IMR-90 (cell line): ENCODE measurements at regions not wholly inside any gene's neighbourhood (a gene's known extent, or its start where the extent isn't known, plus 50 kb on each side); places are given as distances from the start of the nearest gene placed in this dataset.

Experiments used
- ATAC-seq: fragments of 200-7000 bp; cut with Tn5 transposase; 2 replicates; pipeline ENCODE4 v1.9.1; 2020; ENCODE audit warnings: low read depth, mild to moderate bottlenecking, moderate library complexity
- BruUV-seq: library from RNA; stranded (reverse); fragments of 400-500 nt; replicated peaks from 2 replicates; lab custom pipeline; 2021; lab: Mats Ljungman, UMichigan
- CTCF ChIA-PET: fragments of 300-600 bp; formaldehyde crosslinking; extraction: SDS; loops from one replicate; lab custom pipeline; 2021; ENCODE audit warnings: antibody characterized with exemption; lab: Yijun Ruan, JAX
- POLR2A ChIA-PET: fragments of 300-600 bp; sonication (Branson Sonifier 250); formaldehyde crosslinking; loops from one replicate; lab custom pipeline; 2022; ENCODE audit warnings: antibody characterized with exemption; ENCODE audit not compliant: unreplicated experiment; lab: Charles Lee
- DNase-seq: peaks from one replicate; pipeline ENCODE4 v3.0.0; 2013
- H2AFZ ChIP-seq: replicated peaks from 2 replicates; pipeline ENCODE3; 2013; ENCODE audit warnings: low read length, mild to moderate bottlenecking; ENCODE audit not compliant: poor library complexity
- H2AK5ac ChIP-seq: 2 replicates; pipeline ENCODE4 v1.6.1; 2013; ENCODE audit warnings: low read depth, low read length, inconsistent platforms
- H2AK9ac ChIP-seq: replicated peaks from 2 replicates; pipeline ENCODE3; 2013; ENCODE audit warnings: mild to moderate bottlenecking, low read depth, low read length, moderate library complexity; ENCODE audit not compliant: poor library complexity
- H2BK120ac ChIP-seq: 2 replicates; pipeline ENCODE4 v1.6.1; 2013; ENCODE audit warnings: low read depth, low read length, inconsistent platforms
- H2BK15ac ChIP-seq: 3 replicates; pipeline ENCODE4 v1.6.1; 2013; ENCODE audit warnings: low read depth, low read length, inconsistent platforms
- H2BK20ac ChIP-seq: 2 replicates; pipeline ENCODE4 v1.6.1; 2013; ENCODE audit warnings: low read depth, mild to moderate bottlenecking, inconsistent platforms, low read length, moderate library complexity
- H2BK5ac ChIP-seq: 2 replicates; pipeline ENCODE4 v1.6.1; 2013; ENCODE audit warnings: mild to moderate bottlenecking, low read depth, low read length, inconsistent platforms; ENCODE audit not compliant: poor library complexity, severe bottlenecking
- H3K14ac ChIP-seq: replicated peaks from 2 replicates; pipeline ENCODE4 v1.6.1; 2013; ENCODE audit warnings: low read depth, low read length, inconsistent platforms
- H3K18ac ChIP-seq: 2 replicates; pipeline ENCODE4 v1.6.1; 2013; ENCODE audit warnings: low read depth, low read length, control low read depth
- H3K23ac ChIP-seq: 2 replicates; pipeline ENCODE4 v1.6.1; 2013; ENCODE audit warnings: low read depth, low read length, inconsistent platforms
- H3K27ac ChIP-seq: 2 replicates; pipeline ENCODE4 v1.5.1; 2013; ENCODE audit warnings: mild to moderate bottlenecking, control low read depth, low read length; ENCODE audit not compliant: insufficient read depth
- H3K27me3 ChIP-seq: 2 replicates; pipeline ENCODE4 v1.6.1; 2013; ENCODE audit warnings: low read length; ENCODE audit not compliant: control insufficient read depth, insufficient read depth
- H3K36me3 ChIP-seq: 2 replicates; pipeline ENCODE4 v1.6.1; 2013; ENCODE audit warnings: low read length, mixed read lengths; ENCODE audit not compliant: control insufficient read depth, insufficient read depth
- H3K4ac ChIP-seq: 2 replicates; pipeline ENCODE4 v1.6.1; 2013; ENCODE audit warnings: low read depth, low read length, inconsistent platforms
- H3K4me1 ChIP-seq: 2 replicates; pipeline ENCODE4 v1.6.1; 2013; ENCODE audit warnings: low read length, mixed read lengths; ENCODE audit not compliant: control insufficient read depth, insufficient read depth
- H3K4me2 ChIP-seq: 2 replicates; pipeline ENCODE4 v1.6.1; 2013; ENCODE audit warnings: low read depth, mild to moderate bottlenecking, control low read depth, low read length, moderate library complexity
- H3K4me3 ChIP-seq: 2 replicates; pipeline ENCODE4 v1.5.1; 2013; ENCODE audit warnings: low read depth, mild to moderate bottlenecking, control low read depth, low read length, moderate library complexity; ENCODE audit not compliant: insufficient read depth
- H3K56ac ChIP-seq: 2 replicates; pipeline ENCODE4 v1.6.1; 2013; ENCODE audit warnings: low read length, inconsistent platforms; ENCODE audit not compliant: insufficient read depth; ENCODE audit errors: extremely low read depth
- H3K79me1 ChIP-seq, 2 experiments: 2 replicates each; pipeline ENCODE4 v1.6.1; 2013; ENCODE audit warnings: low read length in 2 of 2, inconsistent platforms in 1 of 2, low read depth in 1 of 2
- H3K9ac ChIP-seq: 2 replicates; pipeline ENCODE4 v1.6.1; 2013; ENCODE audit warnings: low read depth, low read length, control low read depth
- H3K9me1 ChIP-seq: 2 replicates; pipeline ENCODE4 v1.6.1; 2013; ENCODE audit warnings: low read length, inconsistent platforms; ENCODE audit not compliant: insufficient read depth
- H3K9me3 ChIP-seq: 2 replicates; pipeline ENCODE4 v1.6.1; 2013; ENCODE audit warnings: low read length; ENCODE audit not compliant: control insufficient read depth, insufficient read depth
- H4K20me1 ChIP-seq: 2 replicates; pipeline ENCODE4 v1.6.1; 2013; ENCODE audit warnings: low read length, inconsistent platforms; ENCODE audit not compliant: insufficient read depth
- H4K5ac ChIP-seq: 2 replicates; pipeline ENCODE4 v1.6.1; 2013; ENCODE audit warnings: mild to moderate bottlenecking, low read depth, low read length, control low read depth
- H4K8ac ChIP-seq, 2 experiments: 2 replicates each; pipeline ENCODE4 v1.6.1; 2013; ENCODE audit warnings: low read depth in 2 of 2, low read length in 2 of 2, control low read depth in 1 of 2, inconsistent platforms in 1 of 2
- H4K91ac ChIP-seq: 2 replicates; pipeline ENCODE4 v1.6.1; 2013; ENCODE audit warnings: low read depth, low read length, inconsistent platforms; ENCODE audit not compliant: insufficient read depth
- BHLHE40 ChIP-seq: fragments of 150-350 bp; IDR thresholded peaks from 2 replicates; pipeline ENCODE4 v1.6.1; 2016; ENCODE audit warnings: mild to moderate bottlenecking, low read depth, low read length
- CEBPB ChIP-seq: IDR thresholded peaks from 2 replicates; pipeline ENCODE4 v1.6.1; 2012; ENCODE audit warnings: low read depth, low read length, improper control_type of control experiment
- CHD1 ChIP-seq: IDR thresholded peaks from 2 replicates; pipeline ENCODE4 v1.6.1; 2012; ENCODE audit warnings: low read depth, low read length, improper control_type of control experiment
- ELK1 ChIP-seq: fragments of 150-350 bp; IDR thresholded peaks from 2 replicates; pipeline ENCODE4 v1.6.1; 2016; ENCODE audit warnings: low read depth, mild to moderate bottlenecking, low read length, moderate library complexity, borderline replicate concordance
- FOS ChIP-seq: fragments of 150-350 bp; IDR thresholded peaks from 2 replicates; pipeline ENCODE4 v1.6.1; 2016; ENCODE audit warnings: low read depth, low read length
- MAFK ChIP-seq: IDR thresholded peaks from 2 replicates; pipeline ENCODE4 v1.6.1; 2012; ENCODE audit warnings: low read depth, low read length, improper control_type of control experiment
- MAZ ChIP-seq: IDR thresholded peaks from 2 replicates; pipeline ENCODE4 v1.6.1; 2012; ENCODE audit warnings: low read depth, mild to moderate bottlenecking, low read length, improper control_type of control experiment, moderate library complexity, borderline replicate concordance
- MXI1 ChIP-seq: IDR thresholded peaks from 2 replicates; pipeline ENCODE4 v1.6.1; 2012; ENCODE audit warnings: low read depth, mild to moderate bottlenecking, low read length, moderate library complexity, borderline replicate concordance
- NFE2L2 ChIP-seq: fragments of 150-350 bp; IDR thresholded peaks from 2 replicates; pipeline ENCODE4 v1.6.1; 2016; ENCODE audit warnings: low read depth, mild to moderate bottlenecking, low read length
- POLR2A ChIP-seq: IDR thresholded peaks from 2 replicates; pipeline ENCODE4 v1.6.1; 2012; ENCODE audit warnings: mild to moderate bottlenecking, low read depth, low read length
- RAD21 ChIP-seq: IDR thresholded peaks from 2 replicates; pipeline ENCODE4 v1.6.1; 2012; ENCODE audit warnings: low read length, improper control_type of control experiment
- RCOR1 ChIP-seq: IDR thresholded peaks from 2 replicates; pipeline ENCODE4 v1.6.1; 2012; ENCODE audit warnings: mild to moderate bottlenecking, low read length, improper control_type of control experiment; ENCODE audit not compliant: insufficient replicate concordance
- RFX5 ChIP-seq: IDR thresholded peaks from 2 replicates; pipeline ENCODE4 v1.8.0; 2012; ENCODE audit warnings: low read depth, mild to moderate bottlenecking, low read length, moderate library complexity
- SMC3 ChIP-seq: fragments of 150-350 bp; IDR thresholded peaks from 2 replicates; pipeline ENCODE4 v1.6.1; 2016; ENCODE audit warnings: low read depth, mild to moderate bottlenecking, antibody characterized with exemption, low read length, moderate library complexity
- USF2 ChIP-seq: fragments of 150-350 bp; IDR thresholded peaks from 2 replicates; pipeline ENCODE4 v1.6.1; 2017; ENCODE audit warnings: mild to moderate bottlenecking, antibody characterized with exemption, low read length, low read depth
- WGBS, 2 experiments: methylation state at CpG; one replicate each; pipeline versions ENCODE4 v1.1.5 to v1.1.7; 2013; ENCODE audit warnings: missing lambda C conversion rate in 2 of 2; ENCODE audit not compliant: insufficient read length in 1 of 2; ENCODE audit errors: extremely low coverage in 2 of 2; 5-methylcytosine and 5-hydroxymethylcytosine counted together
- dilution Hi-C: fragments of 300-500 bp; cut with HindIII; formaldehyde crosslinking; loops from one replicate; pipeline ENCODE4 v1.14.3; 2018; ENCODE audit warnings: low sequenced_read_pairs; ENCODE audit not compliant: unreplicated experiment
- in situ Hi-C: fragments of 300-500 bp; cut with MboI; formaldehyde crosslinking; loops from 3 replicates; pipeline ENCODE4 v1.14.3; 2019; ENCODE audit warnings: low sequenced_read_pairs, inconsistent platforms, mixed read lengths
- intact Hi-C: fragments of 100-400 bp; cut with micrococcal nuclease; formaldehyde crosslinking; loops from 2 replicates; pipeline ENCODE4 v1.10.0; 2022
- TF ChIP-seq, protein P1 (sequence below): conservative IDR thresholded peaks from 2 replicates; pipeline ENCODE4 v1.5.1; 2012; ENCODE audit warnings: mild to moderate bottlenecking, low read depth, low read length, improper control_type of control experiment

DNA sequence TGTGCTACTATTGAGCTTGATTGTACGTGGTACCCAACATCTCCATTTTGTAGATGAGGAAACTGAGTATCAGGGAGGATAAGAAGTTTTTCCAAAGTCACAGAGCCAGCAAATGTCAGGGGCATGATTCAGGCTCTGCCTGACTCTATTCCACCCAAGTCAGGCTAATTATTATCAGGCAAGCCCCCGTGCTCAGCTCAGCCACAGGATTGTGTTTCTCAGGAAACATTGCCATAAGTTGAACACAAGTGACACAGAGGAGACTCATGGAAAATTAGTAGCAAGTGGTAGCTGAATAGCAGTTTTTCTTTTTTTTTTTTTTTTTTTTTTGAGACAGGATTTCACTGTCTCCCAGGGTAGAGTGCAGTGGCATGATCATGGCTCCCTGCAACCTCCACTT, 260.5 kb downstream of the C1D start:
- dilution Hi-C loops, result no loop called here
- no peak overlapping the region for H2BK120ac ChIP-seq
- ChIA-PET CTCF (interaction anchor here (0.6 kb wide), 1 partner anchor 567 kb away, joined by 5 read pairs; no protein-coding TSS in a partner anchor), POLR2A (no interaction called here)
- no peaks in the 10 kb centered on the region for H3K36me3 ChIP-seq
- H4K91ac ChIP-seq, result no peak overlapping the region
- H3K4me1 ChIP-seq, result peaks cover 7% of the 10 kb centered on the region
- no peak overlapping the region for H2AK5ac ChIP-seq
- H3K56ac ChIP-seq, result no peak overlapping the region
- H3K18ac ChIP-seq, result no peak overlapping the region
- H4K20me1 ChIP-seq, result no peaks in the 10 kb centered on the region
- ATAC-seq (no peak), DNase-seq (no peak)
- in situ Hi-C loops, result no loop called here
- H3K27me3 ChIP-seq, result no peaks in the 10 kb centered on the region
- no peak overlapping the region for H3K14ac ChIP-seq
- no peak overlapping the region for H2BK20ac ChIP-seq
- BruUV-seq, result no TSS peak
- no peak overlapping the region for H3K4me2 ChIP-seq
- peaks cover 4% of the 10 kb centered on the region for H3K9me1 ChIP-seq
- no peak overlapping the region for H2BK15ac ChIP-seq
- intact Hi-C loops, result no loop called here
- no peak overlapping the region for H4K5ac ChIP-seq
- TF ChIP-seq RCOR1, result no peak
- no peak for TF ChIP-seq RAD21
- no peak for TF ChIP-seq FOS
- no peak for TF ChIP-seq POLR2A
- TF ChIP-seq SMC3, result no peak
- no peak for TF ChIP-seq CHD1
- no peak for TF ChIP-seq BHLHE40
- TF ChIP-seq MAZ, result no peak
- no peak for TF ChIP-seq CEBPB
- no peak for TF ChIP-seq RFX5
- no peak for TF ChIP-seq MXI1
- TF ChIP-seq, protein P1, sequence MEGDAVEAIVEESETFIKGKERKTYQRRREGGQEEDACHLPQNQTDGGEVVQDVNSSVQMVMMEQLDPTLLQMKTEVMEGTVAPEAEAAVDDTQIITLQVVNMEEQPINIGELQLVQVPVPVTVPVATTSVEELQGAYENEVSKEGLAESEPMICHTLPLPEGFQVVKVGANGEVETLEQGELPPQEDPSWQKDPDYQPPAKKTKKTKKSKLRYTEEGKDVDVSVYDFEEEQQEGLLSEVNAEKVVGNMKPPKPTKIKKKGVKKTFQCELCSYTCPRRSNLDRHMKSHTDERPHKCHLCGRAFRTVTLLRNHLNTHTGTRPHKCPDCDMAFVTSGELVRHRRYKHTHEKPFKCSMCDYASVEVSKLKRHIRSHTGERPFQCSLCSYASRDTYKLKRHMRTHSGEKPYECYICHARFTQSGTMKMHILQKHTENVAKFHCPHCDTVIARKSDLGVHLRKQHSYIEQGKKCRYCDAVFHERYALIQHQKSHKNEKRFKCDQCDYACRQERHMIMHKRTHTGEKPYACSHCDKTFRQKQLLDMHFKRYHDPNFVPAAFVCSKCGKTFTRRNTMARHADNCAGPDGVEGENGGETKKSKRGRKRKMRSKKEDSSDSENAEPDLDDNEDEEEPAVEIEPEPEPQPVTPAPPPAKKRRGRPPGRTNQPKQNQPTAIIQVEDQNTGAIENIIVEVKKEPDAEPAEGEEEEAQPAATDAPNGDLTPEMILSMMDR, result no peak
- no peak for TF ChIP-seq USF2
- TF ChIP-seq NFE2L2, result no peak
- TF ChIP-seq ELK1, result no peak
- TF ChIP-seq MAFK, result no peak
- no peak overlapping the region for H3K23ac ChIP-seq
- H3K27ac ChIP-seq, result no peak overlapping the region
- no peak overlapping the region for H2AFZ ChIP-seq
- no peak overlapping the region for H3K4ac ChIP-seq
- WGBS, 2 experiments, result no CpG with 5 or more reads among the region's 2 CpGs
- H3K4me3 ChIP-seq, result no peak overlapping the region
- H3K79me1 ChIP-seq, result no peaks in the 10 kb centered on the region; a peak in 1 of 4 replicates
- no peak overlapping the region for H4K8ac ChIP-seq
- H3K9ac ChIP-seq, result no peak overlapping the region
- H2BK5ac ChIP-seq, result no peak overlapping the region
- H3K9me3 ChIP-seq, result peaks cover 2% of the 10 kb centered on the region; the same call in 1 of the 2 replicates
- no peak overlapping the region for H2AK9ac ChIP-seq
